Neural crest cell (in vitro differentiated cells): ENCODE measurements at regions not wholly inside any gene's neighbourhood (a gene's known extent, or its start where the extent isn't known, plus 50 kb on each side); places are given as distances from the start of the nearest gene placed in this dataset.

Experiments used
- DNase-seq: peaks from one replicate; pipeline ENCODE4 v3.0.0; 2021; ENCODE audit warnings: low read depth, mixed read lengths, low spot score
- H3K27ac Mint-ChIP-seq: one replicate; pipeline ENCODE4 v1.8.0; 2021; ENCODE audit warnings: mild to moderate bottlenecking, mixed read lengths; ENCODE audit not compliant: unreplicated experiment
- H3K27me3 Mint-ChIP-seq: 2 replicates; pipeline ENCODE4 v1.8.0; 2021; ENCODE audit warnings: low read depth, mild to moderate bottlenecking, mixed read lengths
- H3K36me3 Mint-ChIP-seq: 2 replicates; pipeline ENCODE4 v1.8.0; 2021; ENCODE audit warnings: low read depth, mild to moderate bottlenecking, mixed read lengths
- H3K4me1 Mint-ChIP-seq: 2 replicates; pipeline ENCODE4 v1.8.0; 2021; ENCODE audit warnings: mixed read lengths
- H3K4me3 Mint-ChIP-seq: one replicate; pipeline ENCODE4 v1.8.0; 2021; ENCODE audit warnings: mild to moderate bottlenecking, mixed read lengths
- H3K9me3 Mint-ChIP-seq: 2 replicates; pipeline ENCODE4 v1.8.0; 2021; ENCODE audit warnings: mixed read lengths
- TF ChIP-seq, protein P1 (sequence below): fragments of 200-600 bp; sonication (generic); conservative IDR thresholded peaks from 2 replicates; pipeline ENCODE4 v1.5.0; 2021; ENCODE audit warnings: antibody characterized with exemption, mild to moderate bottlenecking

DNA sequence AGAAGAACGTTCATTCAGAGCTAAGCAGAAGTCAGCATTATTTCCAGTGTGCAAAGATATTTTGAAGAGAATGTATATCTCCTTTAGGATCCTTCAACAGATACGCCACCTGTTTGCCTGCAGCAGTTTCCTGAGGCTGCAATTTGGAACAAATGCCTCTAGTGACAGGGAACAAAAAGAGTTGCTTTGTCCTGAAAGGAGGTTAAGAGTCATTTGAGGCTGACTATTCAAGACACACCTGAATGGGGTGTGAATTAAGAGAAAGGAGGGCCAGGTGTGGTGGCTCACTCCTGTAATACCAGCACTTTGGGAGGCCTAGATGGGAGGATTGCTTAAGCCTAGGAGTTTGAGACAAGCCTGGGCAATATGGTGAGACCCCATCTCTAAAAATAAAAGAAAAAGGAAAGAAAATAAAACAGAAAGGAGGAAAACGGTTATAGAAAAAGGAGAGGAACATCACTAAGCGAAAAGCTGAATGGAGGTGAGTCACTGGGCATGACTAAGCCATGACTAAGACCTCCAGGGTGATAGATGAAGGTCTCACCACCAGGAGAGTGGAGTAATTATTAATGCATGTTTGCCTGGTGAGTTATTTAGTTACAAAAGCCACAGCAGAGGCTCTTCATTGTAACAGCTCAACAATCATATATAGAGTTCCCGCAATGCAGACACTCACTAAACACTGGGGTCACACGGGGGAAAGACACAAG is 255.2 kb upstream of the TNC start:
- no peak overlapping the region for H3K4me3 Mint-ChIP-seq
- no peaks in the 10 kb centered on the region for H3K4me1 Mint-ChIP-seq
- no peak for DNase-seq
- TF ChIP-seq, protein P1, sequence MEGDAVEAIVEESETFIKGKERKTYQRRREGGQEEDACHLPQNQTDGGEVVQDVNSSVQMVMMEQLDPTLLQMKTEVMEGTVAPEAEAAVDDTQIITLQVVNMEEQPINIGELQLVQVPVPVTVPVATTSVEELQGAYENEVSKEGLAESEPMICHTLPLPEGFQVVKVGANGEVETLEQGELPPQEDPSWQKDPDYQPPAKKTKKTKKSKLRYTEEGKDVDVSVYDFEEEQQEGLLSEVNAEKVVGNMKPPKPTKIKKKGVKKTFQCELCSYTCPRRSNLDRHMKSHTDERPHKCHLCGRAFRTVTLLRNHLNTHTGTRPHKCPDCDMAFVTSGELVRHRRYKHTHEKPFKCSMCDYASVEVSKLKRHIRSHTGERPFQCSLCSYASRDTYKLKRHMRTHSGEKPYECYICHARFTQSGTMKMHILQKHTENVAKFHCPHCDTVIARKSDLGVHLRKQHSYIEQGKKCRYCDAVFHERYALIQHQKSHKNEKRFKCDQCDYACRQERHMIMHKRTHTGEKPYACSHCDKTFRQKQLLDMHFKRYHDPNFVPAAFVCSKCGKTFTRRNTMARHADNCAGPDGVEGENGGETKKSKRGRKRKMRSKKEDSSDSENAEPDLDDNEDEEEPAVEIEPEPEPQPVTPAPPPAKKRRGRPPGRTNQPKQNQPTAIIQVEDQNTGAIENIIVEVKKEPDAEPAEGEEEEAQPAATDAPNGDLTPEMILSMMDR = no peak
- H3K9me3 Mint-ChIP-seq = peaks cover 5% of the 10 kb centered on the region
- no peaks in the 10 kb centered on the region for H3K36me3 Mint-ChIP-seq
- H3K27me3 Mint-ChIP-seq = no peaks in the 10 kb centered on the region
- no peak overlapping the region for H3K27ac Mint-ChIP-seq

DNA sequence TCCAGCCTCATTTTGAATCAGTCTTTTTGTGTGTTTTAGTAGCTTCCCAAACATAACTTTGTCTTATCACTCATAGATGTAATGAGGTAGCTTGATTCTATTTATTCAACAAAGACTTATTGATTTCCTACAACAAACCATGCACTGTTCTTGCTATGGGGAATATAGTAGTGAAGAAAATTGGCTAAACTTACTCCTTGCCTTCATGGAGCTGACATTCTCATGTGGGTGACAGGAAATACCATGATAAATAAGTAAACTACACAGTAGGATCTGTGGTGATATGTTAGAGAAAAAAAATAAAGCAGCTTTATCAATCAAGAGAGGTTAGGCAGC is 255.7 kb upstream of the TNC start:
- H3K36me3 Mint-ChIP-seq = no peaks in the 10 kb centered on the region
- H3K27me3 Mint-ChIP-seq = no peaks in the 10 kb centered on the region
- no peak overlapping the region for H3K27ac Mint-ChIP-seq
- H3K9me3 Mint-ChIP-seq = peaks cover 5% of the 10 kb centered on the region
- no peaks in the 10 kb centered on the region for H3K4me1 Mint-ChIP-seq
- no peak overlapping the region for H3K4me3 Mint-ChIP-seq
- TF ChIP-seq, protein P1 = no peak
- DNase-seq = no peak

DNA sequence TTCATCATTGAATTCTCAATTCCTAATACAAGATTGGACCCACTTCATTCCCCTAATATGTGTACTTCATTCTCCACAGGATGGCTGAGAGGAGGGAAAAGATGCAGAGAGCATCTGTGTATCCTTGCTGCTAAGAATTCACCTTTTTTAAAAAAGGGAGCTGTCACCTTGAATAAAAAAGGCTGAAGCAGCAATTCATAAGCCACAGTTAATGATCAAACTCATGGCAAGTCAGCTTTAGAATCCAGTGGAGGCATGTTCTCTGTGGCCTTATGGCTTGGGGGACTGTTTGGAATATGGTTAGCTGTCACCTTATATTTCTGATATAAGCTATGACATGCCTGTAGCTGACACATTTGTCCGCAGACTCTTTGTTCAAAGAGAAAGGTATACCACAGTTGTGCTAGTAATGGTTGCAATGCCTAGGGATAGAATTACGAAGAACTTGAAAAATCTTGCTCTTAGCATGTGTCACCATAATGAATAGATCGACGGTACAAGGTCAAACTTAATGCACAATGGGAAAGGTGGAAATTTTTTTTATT is 256.8 kb upstream of the TNC start:
- Mint-ChIP-seq H3K27me3 (no peaks in the 10 kb centered on the region), H3K4me3 (no peak overlapping the region), H3K27ac (no peak overlapping the region), H3K36me3 (no peaks in the 10 kb centered on the region), H3K4me1 (no peaks in the 10 kb centered on the region), H3K9me3 (peaks cover 5% of the 10 kb centered on the region)
- TF ChIP-seq, protein P1 = no peak
- DNase-seq = no peak

DNA sequence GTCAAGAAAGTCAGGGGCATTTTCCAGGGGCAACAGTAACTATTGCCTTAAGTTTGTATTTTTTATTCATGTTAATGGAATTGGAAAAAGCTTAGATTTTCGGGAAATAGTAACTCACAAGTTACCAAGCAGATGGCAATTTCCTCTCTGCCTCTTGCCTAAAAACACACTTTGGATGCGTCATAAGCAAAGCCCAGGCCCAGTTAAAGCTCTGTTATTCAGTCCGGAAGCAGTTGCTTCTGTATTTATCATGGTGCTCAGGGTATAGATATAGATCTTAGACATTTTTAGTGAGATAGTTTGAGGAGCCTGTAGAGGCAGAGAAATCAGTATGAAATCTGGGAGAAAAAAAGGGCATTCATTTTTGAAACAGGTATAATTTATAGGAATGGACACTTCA is 260.3 kb upstream of the TNC start:
- no peak overlapping the region for H3K27ac Mint-ChIP-seq

DNA sequence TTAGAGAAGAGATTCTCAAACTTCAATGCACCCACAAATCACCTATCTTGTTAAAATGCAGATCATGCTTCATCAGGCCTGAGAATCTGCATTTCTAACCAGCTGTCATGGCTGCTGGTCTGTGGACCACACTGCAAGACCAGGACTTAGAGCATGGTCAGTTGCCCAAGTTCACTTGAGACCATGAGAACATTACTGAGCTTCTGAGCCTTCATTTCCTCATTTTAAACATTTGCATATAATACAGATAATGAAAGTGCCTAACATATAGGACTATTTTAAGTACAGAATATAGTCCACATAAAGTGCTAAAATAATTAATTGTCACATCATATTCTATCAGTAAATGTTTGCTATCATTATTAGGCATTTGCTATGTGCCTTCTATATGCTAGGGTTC is 260.8 kb upstream of the TNC start:
- TF ChIP-seq, protein P1 = no peak
- H3K4me3 Mint-ChIP-seq = no peak overlapping the region
- no peaks in the 10 kb centered on the region for H3K27me3 Mint-ChIP-seq
- H3K27ac Mint-ChIP-seq = no peak overlapping the region
- H3K4me1 Mint-ChIP-seq = no peaks in the 10 kb centered on the region
- DNase-seq = no peak
- peaks cover 2% of the 10 kb centered on the region for H3K36me3 Mint-ChIP-seq
- peaks cover 14% of the 10 kb centered on the region for H3K9me3 Mint-ChIP-seq

More for the DNA sequence above, 260.3 kb upstream of the TNC start:
- no peaks in the 10 kb centered on the region for H3K4me1 Mint-ChIP-seq
- no peaks in the 10 kb centered on the region for H3K27me3 Mint-ChIP-seq
- H3K36me3 Mint-ChIP-seq = peaks cover 2% of the 10 kb centered on the region
- TF ChIP-seq, protein P1 = no peak
- peaks cover 10% of the 10 kb centered on the region for H3K9me3 Mint-ChIP-seq
- no peak overlapping the region for H3K4me3 Mint-ChIP-seq
- no peak for DNase-seq
